IMR-90 (cell line): ENCODE measurements at regions not wholly inside any gene's neighbourhood (a gene's known extent, or its start where the extent isn't known, plus 50 kb on each side); places are given as distances from the start of the nearest gene placed in this dataset.

Source experiments
- ATAC-seq: fragments of 200-7000 bp; cut with Tn5 transposase; 2 replicates; pipeline ENCODE4 v1.9.1; 2020; ENCODE audit warnings: low read depth, mild to moderate bottlenecking, moderate library complexity
- BruUV-seq: library from RNA; stranded (reverse); fragments of 400-500 nt; replicated peaks from 2 replicates; lab custom pipeline; 2021; lab: Mats Ljungman, UMichigan
- CTCF ChIA-PET: fragments of 300-600 bp; formaldehyde crosslinking; extraction: SDS; loops from one replicate; lab custom pipeline; 2021; ENCODE audit warnings: antibody characterized with exemption; lab: Yijun Ruan, JAX
- POLR2A ChIA-PET: fragments of 300-600 bp; sonication (Branson Sonifier 250); formaldehyde crosslinking; loops from one replicate; lab custom pipeline; 2022; ENCODE audit warnings: antibody characterized with exemption; ENCODE audit not compliant: unreplicated experiment; lab: Charles Lee
- DNase-seq: peaks from one replicate; pipeline ENCODE4 v3.0.0; 2013
- H2AFZ ChIP-seq: replicated peaks from 2 replicates; pipeline ENCODE3; 2013; ENCODE audit warnings: low read length, mild to moderate bottlenecking; ENCODE audit not compliant: poor library complexity
- H2AK5ac ChIP-seq: 2 replicates; pipeline ENCODE4 v1.6.1; 2013; ENCODE audit warnings: low read depth, low read length, inconsistent platforms
- H2AK9ac ChIP-seq: replicated peaks from 2 replicates; pipeline ENCODE3; 2013; ENCODE audit warnings: mild to moderate bottlenecking, low read depth, low read length, moderate library complexity; ENCODE audit not compliant: poor library complexity
- H2BK120ac ChIP-seq: 2 replicates; pipeline ENCODE4 v1.6.1; 2013; ENCODE audit warnings: low read depth, low read length, inconsistent platforms
- H2BK15ac ChIP-seq: 3 replicates; pipeline ENCODE4 v1.6.1; 2013; ENCODE audit warnings: low read depth, low read length, inconsistent platforms
- H2BK20ac ChIP-seq: 2 replicates; pipeline ENCODE4 v1.6.1; 2013; ENCODE audit warnings: low read depth, mild to moderate bottlenecking, inconsistent platforms, low read length, moderate library complexity
- H2BK5ac ChIP-seq: 2 replicates; pipeline ENCODE4 v1.6.1; 2013; ENCODE audit warnings: mild to moderate bottlenecking, low read depth, low read length, inconsistent platforms; ENCODE audit not compliant: poor library complexity, severe bottlenecking
- H3K14ac ChIP-seq: replicated peaks from 2 replicates; pipeline ENCODE4 v1.6.1; 2013; ENCODE audit warnings: low read depth, low read length, inconsistent platforms
- H3K18ac ChIP-seq: 2 replicates; pipeline ENCODE4 v1.6.1; 2013; ENCODE audit warnings: low read depth, low read length, control low read depth
- H3K23ac ChIP-seq: 2 replicates; pipeline ENCODE4 v1.6.1; 2013; ENCODE audit warnings: low read depth, low read length, inconsistent platforms
- H3K27ac ChIP-seq: 2 replicates; pipeline ENCODE4 v1.5.1; 2013; ENCODE audit warnings: mild to moderate bottlenecking, control low read depth, low read length; ENCODE audit not compliant: insufficient read depth
- H3K27me3 ChIP-seq: 2 replicates; pipeline ENCODE4 v1.6.1; 2013; ENCODE audit warnings: low read length; ENCODE audit not compliant: control insufficient read depth, insufficient read depth
- H3K36me3 ChIP-seq: 2 replicates; pipeline ENCODE4 v1.6.1; 2013; ENCODE audit warnings: low read length, mixed read lengths; ENCODE audit not compliant: control insufficient read depth, insufficient read depth
- H3K4ac ChIP-seq: 2 replicates; pipeline ENCODE4 v1.6.1; 2013; ENCODE audit warnings: low read depth, low read length, inconsistent platforms
- H3K4me1 ChIP-seq: 2 replicates; pipeline ENCODE4 v1.6.1; 2013; ENCODE audit warnings: low read length, mixed read lengths; ENCODE audit not compliant: control insufficient read depth, insufficient read depth
- H3K4me2 ChIP-seq: 2 replicates; pipeline ENCODE4 v1.6.1; 2013; ENCODE audit warnings: low read depth, mild to moderate bottlenecking, control low read depth, low read length, moderate library complexity
- H3K4me3 ChIP-seq: 2 replicates; pipeline ENCODE4 v1.5.1; 2013; ENCODE audit warnings: low read depth, mild to moderate bottlenecking, control low read depth, low read length, moderate library complexity; ENCODE audit not compliant: insufficient read depth
- H3K56ac ChIP-seq: 2 replicates; pipeline ENCODE4 v1.6.1; 2013; ENCODE audit warnings: low read length, inconsistent platforms; ENCODE audit not compliant: insufficient read depth; ENCODE audit errors: extremely low read depth
- H3K79me1 ChIP-seq, 2 experiments: 2 replicates each; pipeline ENCODE4 v1.6.1; 2013; ENCODE audit warnings: low read length in 2 of 2, inconsistent platforms in 1 of 2, low read depth in 1 of 2
- H3K9ac ChIP-seq: 2 replicates; pipeline ENCODE4 v1.6.1; 2013; ENCODE audit warnings: low read depth, low read length, control low read depth
- H3K9me1 ChIP-seq: 2 replicates; pipeline ENCODE4 v1.6.1; 2013; ENCODE audit warnings: low read length, inconsistent platforms; ENCODE audit not compliant: insufficient read depth
- H3K9me3 ChIP-seq: 2 replicates; pipeline ENCODE4 v1.6.1; 2013; ENCODE audit warnings: low read length; ENCODE audit not compliant: control insufficient read depth, insufficient read depth
- H4K20me1 ChIP-seq: 2 replicates; pipeline ENCODE4 v1.6.1; 2013; ENCODE audit warnings: low read length, inconsistent platforms; ENCODE audit not compliant: insufficient read depth
- H4K5ac ChIP-seq: 2 replicates; pipeline ENCODE4 v1.6.1; 2013; ENCODE audit warnings: mild to moderate bottlenecking, low read depth, low read length, control low read depth
- H4K8ac ChIP-seq, 2 experiments: 2 replicates each; pipeline ENCODE4 v1.6.1; 2013; ENCODE audit warnings: low read depth in 2 of 2, low read length in 2 of 2, control low read depth in 1 of 2, inconsistent platforms in 1 of 2
- H4K91ac ChIP-seq: 2 replicates; pipeline ENCODE4 v1.6.1; 2013; ENCODE audit warnings: low read depth, low read length, inconsistent platforms; ENCODE audit not compliant: insufficient read depth
- MXI1 ChIP-seq: IDR thresholded peaks from 2 replicates; pipeline ENCODE4 v1.6.1; 2012; ENCODE audit warnings: low read depth, mild to moderate bottlenecking, low read length, moderate library complexity, borderline replicate concordance
- POLR2A ChIP-seq: IDR thresholded peaks from 2 replicates; pipeline ENCODE4 v1.6.1; 2012; ENCODE audit warnings: mild to moderate bottlenecking, low read depth, low read length
- WGBS, 2 experiments: methylation state at CpG; one replicate each; pipeline versions ENCODE4 v1.1.5 to v1.1.7; 2013; ENCODE audit warnings: missing lambda C conversion rate in 2 of 2; ENCODE audit not compliant: insufficient read length in 1 of 2; ENCODE audit errors: extremely low coverage in 2 of 2; 5-methylcytosine and 5-hydroxymethylcytosine counted together
- dilution Hi-C: fragments of 300-500 bp; cut with HindIII; formaldehyde crosslinking; loops from one replicate; pipeline ENCODE4 v1.14.3; 2018; ENCODE audit warnings: low sequenced_read_pairs; ENCODE audit not compliant: unreplicated experiment
- in situ Hi-C: fragments of 300-500 bp; cut with MboI; formaldehyde crosslinking; loops from 3 replicates; pipeline ENCODE4 v1.14.3; 2019; ENCODE audit warnings: low sequenced_read_pairs, inconsistent platforms, mixed read lengths
- intact Hi-C: fragments of 100-400 bp; cut with micrococcal nuclease; formaldehyde crosslinking; loops from 2 replicates; pipeline ENCODE4 v1.10.0; 2022

- Histone ChIP-seq H2AFZ (no peak overlapping the region), H3K9me3 (no peaks in the 10 kb centered on the region), H4K20me1 (no peaks in the 10 kb centered on the region), H2BK20ac (no peak overlapping the region), H3K4me1 (no peaks in the 10 kb centered on the region), H3K4me2 (no peak overlapping the region), H3K27ac (no peak overlapping the region), H3K56ac (no peak overlapping the region), H3K9ac (no peak overlapping the region), H3K36me3 (no peaks in the 10 kb centered on the region), H2BK5ac (no peak overlapping the region), H3K9me1 (no peaks in the 10 kb centered on the region), H3K18ac (no peak overlapping the region), H3K14ac (no peak overlapping the region), H3K4ac (no peak overlapping the region), H4K5ac (no peak overlapping the region), H3K27me3 (no peaks in the 10 kb centered on the region; the same call in 1 of the 2 replicates), H4K8ac (no peak overlapping the region), H3K23ac (no peak overlapping the region), H3K4me3 (no peak overlapping the region), H2AK5ac (no peak overlapping the region), H3K79me1 (no peaks in the 10 kb centered on the region), H4K91ac (no peak overlapping the region), H2BK120ac (no peak overlapping the region), H2AK9ac (no peak overlapping the region), H2BK15ac (no peak overlapping the region)
- no peak for ATAC-seq
- DNase-seq: no peak
- ChIA-PET CTCF (no interaction called here), POLR2A (no interaction called here)
- in situ Hi-C loops: no loop called here
- dilution Hi-C loops: no loop called here
- BruUV-seq: no TSS peak
- TF ChIP-seq POLR2A (no peak), MXI1 (no peak)
- WGBS, 2 experiments: no CpG with 5 or more reads among the region's 3 CpGs
- intact Hi-C loops: no loop called here
These were observed 153.4 kb upstream of the LRFN2 start for GRCh38 chr6:40740518-40740917.
